Neural progenitor cell (in vitro differentiated cells): ENCODE measurements at regions not wholly inside any gene's neighbourhood (a gene's known extent, or its start where the extent isn't known, plus 50 kb on each side); places are given as distances from the start of the nearest gene placed in this dataset.

Experiments used
- EZH2 ChIP-seq: fragments of 200-600 bp; sonication (generic); IDR thresholded peaks from 2 replicates; pipeline ENCODE4 v1.6.1; 2017; ENCODE audit warnings: antibody characterized with exemption, mild to moderate bottlenecking, moderate library complexity
- EZH2phosphoT487 ChIP-seq: fragments of 200-600 bp; sonication (generic); IDR thresholded peaks from 2 replicates; pipeline ENCODE4 v1.6.1; 2017; ENCODE audit warnings: antibody characterized with exemption
- TF ChIP-seq, protein P1 (sequence below): fragments of 200-600 bp; sonication (generic); IDR thresholded peaks from 2 replicates; pipeline ENCODE4 v1.5.1; 2017; ENCODE audit warnings: antibody characterized with exemption, mild to moderate bottlenecking

DNA sequence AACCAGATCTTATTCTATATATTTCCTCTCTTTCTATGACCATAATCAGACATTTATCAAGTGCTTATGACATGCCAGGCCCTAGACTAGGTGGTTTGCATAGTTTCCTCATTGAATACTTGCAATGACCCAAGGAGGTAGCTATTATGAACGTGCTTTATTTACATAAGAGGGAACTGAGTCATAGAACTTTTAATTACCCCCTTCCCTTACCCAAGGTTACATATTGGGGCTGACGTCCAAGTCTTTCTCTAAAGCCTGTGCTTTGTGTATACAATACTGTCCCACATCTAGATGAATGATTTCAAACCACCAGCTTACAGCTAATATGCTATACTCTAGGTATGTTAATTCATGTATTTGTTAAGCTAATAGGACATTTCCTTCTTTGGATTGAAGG lies 91.9 kb upstream of the NPY start:
- TF ChIP-seq, protein P1, sequence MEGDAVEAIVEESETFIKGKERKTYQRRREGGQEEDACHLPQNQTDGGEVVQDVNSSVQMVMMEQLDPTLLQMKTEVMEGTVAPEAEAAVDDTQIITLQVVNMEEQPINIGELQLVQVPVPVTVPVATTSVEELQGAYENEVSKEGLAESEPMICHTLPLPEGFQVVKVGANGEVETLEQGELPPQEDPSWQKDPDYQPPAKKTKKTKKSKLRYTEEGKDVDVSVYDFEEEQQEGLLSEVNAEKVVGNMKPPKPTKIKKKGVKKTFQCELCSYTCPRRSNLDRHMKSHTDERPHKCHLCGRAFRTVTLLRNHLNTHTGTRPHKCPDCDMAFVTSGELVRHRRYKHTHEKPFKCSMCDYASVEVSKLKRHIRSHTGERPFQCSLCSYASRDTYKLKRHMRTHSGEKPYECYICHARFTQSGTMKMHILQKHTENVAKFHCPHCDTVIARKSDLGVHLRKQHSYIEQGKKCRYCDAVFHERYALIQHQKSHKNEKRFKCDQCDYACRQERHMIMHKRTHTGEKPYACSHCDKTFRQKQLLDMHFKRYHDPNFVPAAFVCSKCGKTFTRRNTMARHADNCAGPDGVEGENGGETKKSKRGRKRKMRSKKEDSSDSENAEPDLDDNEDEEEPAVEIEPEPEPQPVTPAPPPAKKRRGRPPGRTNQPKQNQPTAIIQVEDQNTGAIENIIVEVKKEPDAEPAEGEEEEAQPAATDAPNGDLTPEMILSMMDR = no peak
- no peak for TF ChIP-seq EZH2
- TF ChIP-seq EZH2phosphoT487 = no peak
